Gastroesophageal sphincter (tissue), 4 donors: ENCODE measurements at regions not wholly inside any gene's neighbourhood (a gene's known extent, or its start where the extent isn't known, plus 50 kb on each side); places are given as distances from the start of the nearest gene placed in this dataset.

Source experiments
- ATAC-seq: fragments of 150-250 bp; one replicate; pipeline ENCODE4 v1.9.1; 2016; ENCODE audit warnings: mild to moderate bottlenecking, moderate library complexity
- H3K27ac ChIP-seq, 4 donors: fragments of 200-600 bp; sonication (generic) in 3 of 4; 1 replicate in 3 of 4; 2 replicates in 1 of 4; pipeline ENCODE4 v1.5.1; 2016 to 2019
- H3K27me3 ChIP-seq: fragments of 200-600 bp; sonication (generic); one replicate; pipeline ENCODE4 v1.5.1; 2019
- H3K36me3 ChIP-seq, 2 donors: fragments of 200-600 bp; sonication (generic); one replicate each; pipeline ENCODE4 v1.5.1; 2019; ENCODE audit warnings: control low read depth in 1 of 2
- H3K4me1 ChIP-seq, 3 donors: fragments of 200-600 bp; sonication (generic); 1 replicate in 2 of 3; 2 replicates in 1 of 3; pipeline ENCODE4 v1.5.1; 2016 to 2019; ENCODE audit warnings: control low read depth in 2 of 3
- H3K4me3 ChIP-seq, 2 donors: fragments of 200-600 bp; sonication (generic); one replicate each; pipeline ENCODE4 v1.5.1; 2019; ENCODE audit warnings: mild to moderate bottlenecking in 1 of 2, moderate library complexity in 1 of 2
- H3K9me3 ChIP-seq, 3 donors: fragments of 200-600 bp; sonication (generic); one replicate each; pipeline ENCODE4 v1.5.1; 2017 to 2019; ENCODE audit warnings: control low read depth in 2 of 3
- EP300 ChIP-seq: sonication (generic); formaldehyde crosslinking; IDR thresholded peaks from one replicate; pipeline ENCODE4 v1.6.1; 2017; ENCODE audit warnings: antibody characterized with exemption, mild to moderate bottlenecking
- POLR2A ChIP-seq, 2 donors: fragments of 450-650 bp; IDR thresholded peaks; one replicate each; pipeline ENCODE4 v1.6.1; 2017; ENCODE audit warnings: antibody characterized with exemption in 2 of 2, mild to moderate bottlenecking in 2 of 2, moderate library complexity in 1 of 2
- POLR2AphosphoS5 ChIP-seq: sonication (generic); formaldehyde crosslinking; IDR thresholded peaks from one replicate; pipeline ENCODE4 v1.6.1; 2017; ENCODE audit warnings: antibody characterized with exemption
- WGBS, 2 donors: methylation state at CpG; one replicate each; pipeline ENCODE4 v1.1.5; 2018; ENCODE audit warnings: low coverage in 1 of 2; 5-methylcytosine and 5-hydroxymethylcytosine counted together
- TF ChIP-seq, protein P1 (sequence below), 4 experiments: fragments of 200-600 bp in 2 of 4; fragments of 450-650 bp in 2 of 4; sonication (generic) in 1 of 4; IDR thresholded peaks; one replicate each; pipeline ENCODE4 v1.5.1; 2017 to 2019; ENCODE audit warnings: antibody characterized with exemption in 4 of 4, mild to moderate bottlenecking in 2 of 4, moderate library complexity in 2 of 4

DNA sequence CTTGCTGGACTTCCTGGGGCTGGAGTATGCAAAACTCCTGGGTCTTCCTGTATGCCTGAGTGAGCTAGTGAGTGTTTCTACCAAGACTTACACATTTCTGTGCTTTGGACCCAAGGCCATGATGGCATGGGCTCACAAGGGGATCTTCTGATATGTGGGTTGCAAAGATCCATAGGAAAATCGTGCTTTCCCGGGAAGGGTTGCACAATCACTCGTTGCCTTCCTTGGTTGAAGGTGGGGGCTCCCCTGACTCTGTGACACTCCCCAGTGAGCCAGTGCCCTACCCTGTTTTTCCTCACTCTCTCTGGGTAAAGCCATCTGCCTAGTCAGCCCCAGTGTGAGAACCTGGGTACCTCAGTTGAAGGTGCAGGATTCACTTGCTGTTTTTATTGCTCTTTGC is 114.0 kb upstream of the CCDC179 start:
- Histone ChIP-seq H3K4me1 (no peaks in the 10 kb centered on the region), H3K27me3 (no peaks in the 10 kb centered on the region), H3K4me3 (no peak overlapping the region), H3K36me3 (no peaks in the 10 kb centered on the region), H3K27ac (no peak overlapping the region), H3K9me3 (peaks cover 0 to 5% (median 0%) of the 10 kb centered on the region in 3 donors)
- WGBS, 2 donors: 87 to 90% methylated on average over 2 to 3 of the region's 3 CpGs
- TF ChIP-seq POLR2A (IDR thresholded peaks at IDR 0.05) (no peak), EP300 (no peak), POLR2AphosphoS5 (no peak)
- TF ChIP-seq, protein P1, sequence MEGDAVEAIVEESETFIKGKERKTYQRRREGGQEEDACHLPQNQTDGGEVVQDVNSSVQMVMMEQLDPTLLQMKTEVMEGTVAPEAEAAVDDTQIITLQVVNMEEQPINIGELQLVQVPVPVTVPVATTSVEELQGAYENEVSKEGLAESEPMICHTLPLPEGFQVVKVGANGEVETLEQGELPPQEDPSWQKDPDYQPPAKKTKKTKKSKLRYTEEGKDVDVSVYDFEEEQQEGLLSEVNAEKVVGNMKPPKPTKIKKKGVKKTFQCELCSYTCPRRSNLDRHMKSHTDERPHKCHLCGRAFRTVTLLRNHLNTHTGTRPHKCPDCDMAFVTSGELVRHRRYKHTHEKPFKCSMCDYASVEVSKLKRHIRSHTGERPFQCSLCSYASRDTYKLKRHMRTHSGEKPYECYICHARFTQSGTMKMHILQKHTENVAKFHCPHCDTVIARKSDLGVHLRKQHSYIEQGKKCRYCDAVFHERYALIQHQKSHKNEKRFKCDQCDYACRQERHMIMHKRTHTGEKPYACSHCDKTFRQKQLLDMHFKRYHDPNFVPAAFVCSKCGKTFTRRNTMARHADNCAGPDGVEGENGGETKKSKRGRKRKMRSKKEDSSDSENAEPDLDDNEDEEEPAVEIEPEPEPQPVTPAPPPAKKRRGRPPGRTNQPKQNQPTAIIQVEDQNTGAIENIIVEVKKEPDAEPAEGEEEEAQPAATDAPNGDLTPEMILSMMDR (IDR thresholded peaks at IDR 0.05): no peak
- no peak for ATAC-seq

DNA sequence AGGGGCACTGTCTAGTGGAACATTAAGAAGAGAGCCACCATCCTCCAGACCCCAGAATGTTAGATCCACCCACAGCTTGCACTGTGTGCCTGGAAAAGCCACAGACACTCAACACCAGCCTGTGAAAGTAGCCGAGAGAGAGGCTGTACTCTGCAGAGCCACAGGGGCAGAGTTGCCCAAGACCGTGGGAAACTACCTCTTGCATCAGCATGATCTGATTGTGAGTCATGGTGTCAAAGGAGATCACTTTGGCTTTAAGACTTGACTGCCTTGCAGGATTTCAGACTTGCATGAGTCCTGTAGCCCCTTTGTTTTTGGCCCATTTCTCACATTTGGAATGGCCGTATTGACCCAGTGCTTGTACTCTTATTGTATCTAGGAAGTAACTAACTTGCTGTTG is 115.9 kb upstream of the CCDC179 start:
- TF ChIP-seq EP300 (no peak), POLR2AphosphoS5 (no peak), POLR2A (IDR thresholded peaks at IDR 0.05) (no peak)
- TF ChIP-seq, protein P1 (IDR thresholded peaks at IDR 0.05): no peak
- H3K27ac ChIP-seq: no peak overlapping the region
- 50 to 92% methylated on average over 1 to 2 of the region's 3 CpGs for WGBS, 2 donors
- H3K4me3 ChIP-seq: no peak overlapping the region
- ATAC-seq: no peak
- H3K9me3 ChIP-seq: no peaks in the 10 kb centered on the region
- no peaks in the 10 kb centered on the region for H3K36me3 ChIP-seq
- no peaks in the 10 kb centered on the region for H3K27me3 ChIP-seq
- no peaks in the 10 kb centered on the region for H3K4me1 ChIP-seq

DNA sequence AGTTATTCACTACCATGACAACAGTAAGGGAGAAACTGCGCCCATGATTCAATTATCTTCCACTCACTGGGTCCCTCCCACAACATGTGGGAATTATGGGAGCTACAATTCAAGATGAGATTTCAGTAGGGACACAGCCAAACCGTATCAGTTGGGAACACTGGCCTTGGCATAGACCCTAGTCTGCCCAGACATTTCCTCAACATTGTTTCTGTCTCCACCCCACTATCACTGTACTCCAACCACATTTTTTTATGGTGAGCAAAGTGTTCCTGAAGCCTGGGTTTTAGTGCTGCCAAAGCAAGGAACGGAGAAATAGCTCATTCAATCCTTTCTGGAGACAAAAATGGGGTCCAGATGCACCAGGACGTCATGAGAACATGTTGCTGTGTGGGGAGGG is 122.6 kb upstream of the CCDC179 start:
- Histone ChIP-seq H3K9me3 (no peaks in the 10 kb centered on the region), H3K4me3 (no peak overlapping the region), H3K36me3 (no peaks in the 10 kb centered on the region), H3K4me1 (no peaks in the 10 kb centered on the region), H3K27ac (no peak overlapping the region), H3K27me3 (no peaks in the 10 kb centered on the region)
- TF ChIP-seq POLR2A (IDR thresholded peaks at IDR 0.05) (no peak), EP300 (no peak), POLR2AphosphoS5 (no peak)
- TF ChIP-seq, protein P1 (IDR thresholded peaks at IDR 0.05): no peak
- no peak for ATAC-seq
- 70 to 73% methylated on average over 3 to 4 of the region's 4 CpGs for WGBS, 2 donors

DNA sequence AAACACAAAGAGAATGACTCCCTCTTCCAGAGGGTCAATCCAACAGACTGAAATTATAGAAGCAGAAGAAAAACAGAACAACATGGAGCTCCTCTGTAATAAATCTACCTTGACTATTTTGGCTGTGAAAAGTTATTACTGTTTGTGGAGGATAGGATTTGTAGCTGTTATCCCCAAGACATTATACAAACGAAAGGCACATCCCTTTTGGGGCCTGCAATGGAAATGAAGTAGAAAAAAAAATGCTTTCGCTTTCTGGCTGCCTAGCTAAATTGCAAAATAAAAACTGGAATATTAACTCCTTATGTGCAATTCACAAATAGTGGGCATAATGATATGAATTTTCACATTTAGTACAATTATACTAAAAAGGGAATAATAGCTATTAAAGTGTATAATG is 123.8 kb upstream of the CCDC179 start:
- WGBS, 2 donors: 37 to 47% methylated on average over 2 of the region's 2 CpGs
- TF ChIP-seq EP300: no peak
- TF ChIP-seq POLR2AphosphoS5: no peak
- TF ChIP-seq, protein P1 (IDR thresholded peaks at IDR 0.05): no peak
- no peak for TF ChIP-seq POLR2A (IDR thresholded peaks at IDR 0.05)
- no peak for ATAC-seq
- Histone ChIP-seq H3K4me3 (no peak overlapping the region), H3K27ac (no peak overlapping the region), H3K36me3 (no peaks in the 10 kb centered on the region), H3K27me3 (no peaks in the 10 kb centered on the region), H3K9me3 (no peaks in the 10 kb centered on the region), H3K4me1 (no peaks in the 10 kb centered on the region)

DNA sequence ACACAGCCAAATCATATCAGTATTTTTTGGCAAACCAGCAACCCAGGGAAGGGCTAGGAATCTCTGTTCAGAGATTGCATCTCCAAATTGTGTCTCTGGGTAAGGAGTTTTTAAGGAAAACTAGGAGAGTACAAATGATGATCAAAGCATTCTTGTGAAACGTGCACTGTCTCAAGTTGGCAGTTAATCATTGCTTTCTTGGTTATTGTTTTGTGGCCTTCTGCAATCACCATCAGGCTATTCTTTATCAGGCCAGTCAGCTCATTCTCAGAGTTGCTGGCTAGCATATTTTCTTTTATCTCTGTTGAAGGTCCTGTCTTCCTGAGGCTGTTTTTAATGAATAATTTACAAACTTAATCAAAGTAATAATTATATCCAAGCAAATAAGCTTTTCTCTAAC is 129.1 kb upstream of the CCDC179 start:
- Histone ChIP-seq H3K27ac (no peak overlapping the region), H3K4me1 (no peaks in the 10 kb centered on the region), H3K36me3 (no peaks in the 10 kb centered on the region), H3K27me3 (no peaks in the 10 kb centered on the region), H3K9me3 (peaks cover 0 to 27% (median 0%) of the 10 kb centered on the region in 3 donors), H3K4me3 (no peak overlapping the region)
- no peak for TF ChIP-seq POLR2AphosphoS5
- TF ChIP-seq, protein P1 (IDR thresholded peaks at IDR 0.05): no peak
- TF ChIP-seq POLR2A (IDR thresholded peaks at IDR 0.05): no peak
- no peak for TF ChIP-seq EP300
- no peak for ATAC-seq
- 29 to 62% methylated on average over 1 of the region's 1 CpG for WGBS, 2 donors
